GM04504 (cell line): ENCODE measurements at regions not wholly inside any gene's neighbourhood (a gene's known extent, or its start where the extent isn't known, plus 50 kb on each side); places are given as distances from the start of the nearest gene placed in this dataset.

ENCODE experiments used
- DNase-seq: peaks from one replicate; pipeline ENCODE4 v3.0.0-alpha.2; 2012; ENCODE audit warnings: low read depth

- DNase-seq: no peak
These were observed 1291.6 kb downstream of the NSUN3 start for GRCh38 chr3:95354489-95354888.

GRCh38 chr3:95356764-95357501, 1294.1 kb downstream of the NSUN3 start:
- DNase-seq: no peak

GRCh38 chr3:95387242-95388021, 1324.6 kb downstream of the NSUN3 start:
- no peak for DNase-seq

DNA sequence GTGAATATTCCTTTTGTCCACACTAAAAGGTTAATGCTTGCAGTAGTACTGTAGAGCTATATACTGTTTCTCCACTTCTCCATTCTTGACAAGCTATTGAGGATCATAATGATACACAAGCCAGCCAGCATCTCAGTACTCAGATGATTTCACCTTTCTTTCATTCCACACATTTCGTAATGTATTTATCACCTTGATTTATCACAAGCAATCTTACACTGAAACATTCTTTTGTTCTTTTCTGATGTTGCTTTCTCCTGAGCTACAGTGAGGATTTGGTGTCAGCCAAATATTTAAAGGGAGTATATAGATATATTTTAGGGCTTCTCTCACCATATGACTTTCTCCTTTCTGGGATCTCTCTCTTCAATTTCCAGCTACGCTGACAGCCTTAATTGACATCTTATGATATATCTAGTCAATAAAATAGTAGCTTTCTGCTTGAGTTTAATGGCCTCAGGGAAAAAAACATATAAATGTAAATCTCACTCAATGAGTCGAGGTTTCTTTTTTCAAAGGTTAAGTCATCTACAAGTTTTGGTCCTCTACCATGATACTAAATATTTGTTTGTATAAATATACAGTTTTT, 1327.0 kb downstream of the NSUN3 start:
- DNase-seq: no peak

DNA sequence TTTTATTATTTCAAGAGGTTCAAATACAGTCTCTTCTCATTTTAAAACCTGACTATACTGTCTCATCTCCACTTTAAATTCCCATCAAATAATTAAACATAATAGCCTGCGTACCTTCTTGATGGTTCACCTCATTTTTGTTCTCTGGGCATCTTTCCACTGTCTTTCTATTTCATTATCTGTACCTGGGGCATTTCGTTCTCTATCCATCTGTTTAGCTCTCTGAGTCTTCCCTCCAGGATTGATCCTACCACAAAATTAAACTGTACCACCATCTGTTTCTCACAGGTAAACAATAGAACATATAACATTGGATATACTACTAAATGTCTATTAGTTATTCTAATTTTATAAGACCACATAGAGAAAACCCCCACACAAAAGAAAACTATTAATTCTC, 1331.4 kb downstream of the NSUN3 start:
- no peak for DNase-seq

GRCh38 chr3:95399585-95399984, 1336.7 kb downstream of the NSUN3 start:
- no peak for DNase-seq

GRCh38 chr3:95401693-95402092, 1338.8 kb downstream of the NSUN3 start:
- DNase-seq: no peak

- no peak for DNase-seq
These were observed 1345.0 kb downstream of the NSUN3 start for GRCh38 chr3:95407709-95408463.

GRCh38 chr3:95408464-95408862, 1345.6 kb downstream of the NSUN3 start:
- no peak for DNase-seq

DNA sequence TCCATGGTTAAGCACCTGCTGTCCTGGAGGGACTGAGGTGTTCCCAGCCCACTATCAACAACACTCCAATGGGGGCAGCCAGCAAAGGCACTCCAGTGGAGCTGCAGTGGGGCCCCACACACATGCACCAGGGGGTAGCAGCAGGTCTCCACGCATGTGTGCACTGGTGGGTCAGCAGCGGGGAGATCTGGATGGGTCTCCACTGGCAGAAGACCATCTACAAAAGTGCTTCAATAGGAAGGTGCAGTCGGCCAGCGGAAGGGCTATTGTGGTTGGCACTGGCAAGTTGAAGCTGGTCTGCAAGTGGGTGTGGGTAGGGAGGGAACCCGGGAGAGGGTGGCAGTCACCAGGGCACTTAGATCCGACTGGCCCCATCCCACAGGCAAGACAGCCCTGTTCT, 1355.4 kb downstream of the NSUN3 start:
- no peak for DNase-seq

GRCh38 chr3:95424279-95424678, 1361.4 kb downstream of the NSUN3 start:
- DNase-seq: no peak

- no peak for DNase-seq
These were observed 1371.6 kb downstream of the NSUN3 start for GRCh38 chr3:95434491-95434890.

- DNase-seq: no peak
These were observed 1374.5 kb downstream of the NSUN3 start for GRCh38 chr3:95437409-95437808.

DNA sequence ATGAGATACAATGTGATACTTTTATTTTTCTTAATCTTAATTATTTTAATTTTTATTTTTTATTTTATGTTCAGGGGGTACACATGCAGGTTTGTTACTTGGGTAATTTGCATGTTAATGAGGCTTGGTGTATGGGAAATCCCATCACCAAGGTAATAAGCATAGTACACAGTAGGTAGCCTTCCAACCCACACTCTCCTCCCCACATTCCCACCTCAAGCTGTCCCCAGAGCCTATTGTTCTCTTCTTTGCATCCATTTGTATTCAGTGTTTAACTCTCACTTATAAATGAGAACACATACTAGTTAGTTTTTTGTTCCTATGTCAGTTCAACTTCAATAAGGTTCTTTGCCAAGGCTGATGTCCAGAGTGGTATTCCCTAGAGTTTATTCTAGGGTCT, 1375.4 kb downstream of the NSUN3 start:
- no peak for DNase-seq

DNA sequence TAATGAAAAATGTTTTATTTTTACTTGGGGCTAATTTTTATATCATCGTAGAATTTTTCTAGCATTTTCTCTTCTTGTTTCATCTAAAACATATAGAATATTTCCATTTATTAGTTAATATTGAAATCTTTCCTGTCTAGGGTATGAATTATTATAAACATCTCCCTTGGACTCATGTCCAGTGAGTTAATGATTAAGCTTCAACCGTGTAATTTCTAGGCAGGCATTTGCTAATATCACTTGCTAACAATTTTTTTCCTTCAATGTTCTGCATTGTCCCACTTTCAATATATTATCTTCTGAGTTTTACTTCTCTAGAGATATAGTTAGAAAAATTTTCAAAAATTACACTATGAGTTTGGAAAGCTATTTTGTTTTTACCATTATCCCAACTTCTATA, 1371.6 kb upstream of the EPHA6 start:
- DNase-seq: no peak

DNA sequence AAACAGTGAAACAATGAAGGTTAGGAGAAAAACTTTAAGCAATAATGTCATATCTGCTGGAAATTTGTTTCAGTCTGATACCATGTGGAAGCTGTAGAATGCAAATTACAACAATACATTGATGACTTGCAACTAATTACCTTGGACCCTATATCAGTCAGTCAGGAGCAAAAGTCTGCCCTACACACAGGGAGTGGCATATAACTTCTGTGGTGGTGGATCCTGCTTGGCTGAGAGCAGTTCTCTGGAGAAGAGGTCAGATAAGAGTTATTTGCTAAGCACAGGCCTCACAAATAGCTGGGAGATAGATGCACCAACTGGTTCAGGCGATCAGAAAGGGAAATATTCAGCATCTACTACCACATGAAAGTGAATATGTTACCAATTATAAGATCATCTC, 1364.6 kb upstream of the EPHA6 start:
- DNase-seq: no peak

DNA sequence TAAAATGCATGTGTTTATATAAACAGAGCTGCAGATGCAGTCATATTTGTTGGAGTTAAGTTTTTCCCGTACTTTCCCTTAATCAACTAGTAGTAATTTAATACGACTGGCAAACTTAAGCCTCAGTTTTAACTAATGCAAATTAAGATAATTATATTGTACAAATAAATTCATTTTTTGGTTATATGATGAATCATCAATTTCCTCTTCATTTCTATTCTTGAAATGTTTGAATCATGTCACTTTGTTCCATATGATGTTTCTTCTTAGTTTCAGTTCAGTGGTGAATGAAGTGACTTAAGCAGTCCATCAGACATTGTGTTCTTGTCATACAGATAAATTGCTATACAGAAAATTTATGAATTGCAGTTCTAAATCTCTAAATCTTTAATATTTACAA, 1361.2 kb upstream of the EPHA6 start:
- no peak for DNase-seq

DNA sequence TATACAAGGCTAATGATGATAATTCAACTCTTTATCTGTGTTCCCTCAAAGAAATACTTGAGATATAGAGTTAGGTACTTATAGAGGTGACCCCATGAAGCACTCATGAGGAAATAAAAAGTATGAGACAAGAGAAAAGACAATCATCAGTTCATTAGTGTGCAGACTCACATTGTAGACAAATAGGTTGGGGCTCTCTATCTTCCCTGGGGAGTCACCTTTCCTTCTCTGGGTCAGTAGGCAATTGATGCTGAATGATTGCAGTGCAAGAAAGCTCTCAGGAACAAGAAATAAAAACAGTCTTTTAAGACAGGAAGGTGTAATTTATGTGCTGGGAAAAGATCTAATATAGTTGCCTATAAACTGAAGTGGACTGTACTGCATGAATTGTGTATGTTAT, 1357.6 kb upstream of the EPHA6 start:
- DNase-seq: no peak

DNA sequence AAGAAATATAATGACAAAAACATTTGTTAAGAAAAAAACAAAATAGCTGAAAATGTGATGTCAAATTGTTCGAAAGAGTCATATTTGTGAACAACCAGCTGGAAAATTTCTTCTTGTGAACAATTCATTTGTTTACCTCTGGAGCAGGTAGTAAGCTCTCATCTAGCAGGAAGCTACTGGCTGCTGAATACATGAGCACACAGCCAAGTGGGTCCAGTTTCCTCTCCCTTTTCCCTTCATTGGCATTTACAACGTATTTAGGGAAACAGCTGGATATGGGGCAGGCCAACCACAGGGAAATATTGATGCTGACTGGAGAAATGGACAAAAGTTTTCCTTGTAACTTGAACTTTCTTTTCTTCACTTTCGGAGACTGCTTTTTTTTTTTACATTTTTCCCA, 1354.7 kb upstream of the EPHA6 start:
- no peak for DNase-seq

- DNase-seq: no peak
These were observed 1354.1 kb upstream of the EPHA6 start for GRCh38 chr3:95460274-95460673.

DNA sequence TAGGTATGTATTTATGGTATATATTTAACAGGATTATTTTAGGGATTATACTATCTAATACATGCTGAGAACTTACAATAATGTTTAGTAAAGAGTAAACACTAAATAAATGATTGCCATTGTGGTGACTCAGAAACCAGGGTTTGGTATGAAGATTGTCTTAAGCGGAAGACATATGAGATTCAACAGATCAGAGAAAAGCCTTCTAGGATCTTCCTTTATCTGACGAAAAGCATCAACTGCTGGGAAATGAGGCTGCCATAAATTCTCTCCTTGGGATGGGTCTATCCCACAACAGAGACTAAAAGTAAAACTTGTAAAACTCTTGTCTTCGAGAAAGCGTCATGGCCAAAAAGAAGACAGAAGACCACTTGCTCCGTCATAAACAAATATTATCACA, 1352.2 kb upstream of the EPHA6 start:
- no peak for DNase-seq

- no peak for DNase-seq
These were observed 1350.0 kb upstream of the EPHA6 start for GRCh38 chr3:95464346-95464745.

DNA sequence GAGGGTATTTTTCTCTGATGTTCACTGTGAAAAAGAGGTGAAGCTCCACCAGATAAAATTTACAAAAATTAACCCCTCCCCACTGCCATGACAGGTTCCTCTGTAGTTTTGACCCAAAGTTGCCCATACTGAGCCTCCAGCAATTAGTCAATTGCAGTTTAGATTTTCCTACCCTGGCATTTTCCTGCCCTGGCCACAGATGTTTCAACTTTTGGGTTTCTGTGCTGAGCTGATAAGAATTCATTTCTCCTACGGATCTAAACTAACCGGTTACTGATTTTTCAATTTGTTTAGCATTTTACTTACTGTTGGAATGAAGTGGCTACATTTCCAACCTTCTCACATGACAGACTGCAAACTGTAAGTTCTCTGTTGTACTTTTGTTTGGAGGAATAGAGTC, 1346.1 kb upstream of the EPHA6 start:
- DNase-seq: no peak
